Transverse colon (tissue), 4 donors: ENCODE measurements at regions not wholly inside any gene's neighbourhood (a gene's known extent, or its start where the extent isn't known, plus 50 kb on each side); places are given as distances from the start of the nearest gene placed in this dataset.

ENCODE experiments used
- DNase-seq: peaks from one replicate; pipeline ENCODE4 v3.0.0-alpha.2; 2019
- H3K27ac ChIP-seq, 4 donors: fragments of 200-600 bp; sonication (generic); 2 replicates each; pipeline ENCODE4 v1.5.1; 2016 to 2018; ENCODE audit warnings: inconsistent platforms in 4 of 4
- H3K27me3 ChIP-seq: fragments of 200-600 bp; sonication (generic); 2 replicates; pipeline ENCODE4 v1.5.1; 2017; ENCODE audit warnings: inconsistent platforms
- H3K36me3 ChIP-seq, 4 donors: fragments of 200-600 bp; sonication (generic); 2 replicates each; pipeline ENCODE4 v1.5.1; 2017 to 2019; ENCODE audit warnings: inconsistent platforms in 4 of 4
- H3K4me1 ChIP-seq, 4 donors: fragments of 200-600 bp; sonication (generic); 2 replicates each; pipeline ENCODE4 v1.5.1; 2017 to 2020; ENCODE audit warnings: inconsistent platforms in 4 of 4
- H3K4me3 ChIP-seq, 4 donors: fragments of 200-600 bp; sonication (generic); 1 replicate in 1 of 4; 2 replicates in 3 of 4; pipeline versions ENCODE4 v1.5.1 to v1.6.1; 2017 to 2019; ENCODE audit warnings: inconsistent platforms in 4 of 4
- H3K9me3 ChIP-seq, 2 donors: fragments of 200-600 bp; sonication (generic); 2 replicates each; pipeline ENCODE4 v1.5.1; 2017 to 2019; ENCODE audit warnings: inconsistent platforms in 2 of 2
- CTCF ChIP-seq, 5 experiments: fragments of 200-600 bp in 3 of 5; fragments of 450-650 bp in 2 of 5; sonication (generic) in 3 of 5; IDR thresholded peaks; 1 replicate in 2 of 5; 2 replicates in 3 of 5; pipeline ENCODE4 v1.5.1; 2016 to 2017; ENCODE audit warnings: antibody characterized with exemption in 5 of 5, inconsistent platforms in 3 of 5, mild to moderate bottlenecking in 2 of 5, moderate library complexity in 1 of 5
- EP300 ChIP-seq: sonication (generic); formaldehyde crosslinking; IDR thresholded peaks from one replicate; pipeline ENCODE4 v1.6.1; 2017; ENCODE audit warnings: antibody characterized with exemption, low read depth
- POLR2A ChIP-seq: fragments of 450-650 bp; IDR thresholded peaks from one replicate; pipeline ENCODE4 v1.6.1; 2016; ENCODE audit warnings: antibody characterized with exemption, mild to moderate bottlenecking, moderate library complexity
- POLR2AphosphoS5 ChIP-seq, 3 donors: sonication (generic); formaldehyde crosslinking; IDR thresholded peaks; one replicate each; pipeline ENCODE4 v1.6.1; 2016; ENCODE audit warnings: antibody characterized with exemption in 3 of 3
- WGBS, 2 donors: methylation state at CpG; one replicate each; pipeline ENCODE4 v1.1.5; 2018; ENCODE audit warnings: low coverage in 1 of 2; 5-methylcytosine and 5-hydroxymethylcytosine counted together
- in situ Hi-C, 4 donors: fragments of 200-750 bp; cut with MboI; loops; one replicate each; pipeline versions ENCODE4 v1.15.0 to v1.15.1; 2017; ENCODE audit warnings: low sequenced_read_pairs in 3 of 4, low pct_ligation_motif_present in 1 of 4, low pct_unique_long_range_greater_than_20kb in 1 of 4
- intact Hi-C: fragments of 100-400 bp; cut with DNase I; formaldehyde crosslinking; loops from one replicate; pipeline ENCODE4 v1.15.1; 2023; ENCODE audit warnings: low total_unique reads

- in situ Hi-C loops (no loop called here), intact Hi-C loops (no loop called here)
- no peak overlapping the region for H3K4me3 ChIP-seq
- 52 to 60% methylated on average over 2 of the region's 2 CpGs for WGBS, 2 donors
- no peak for TF ChIP-seq POLR2A
- no peak for TF ChIP-seq CTCF (IDR thresholded peaks at IDR 0.05)
- TF ChIP-seq EP300, result no peak
- TF ChIP-seq POLR2AphosphoS5 (IDR thresholded peaks at IDR 0.05), result no peak
- no peaks in the 10 kb centered on the region for H3K36me3 ChIP-seq
- H3K27me3 ChIP-seq, result no peaks in the 10 kb centered on the region
- H3K4me1 ChIP-seq, result no peaks in the 10 kb centered on the region
- no peaks in the 10 kb centered on the region for H3K9me3 ChIP-seq
- DNase-seq, result no peak
- H3K27ac ChIP-seq, result no peak overlapping the region
Observed at GRCh38 chr4:177057186-177057585, 252.5 kb upstream of the NEIL3 start.

- H3K4me3 ChIP-seq, result no peak overlapping the region
- no peaks in the 10 kb centered on the region for H3K4me1 ChIP-seq
- intact Hi-C loops, result no loop called here
- in situ Hi-C loops, result no loop called here
- 75 to 81% methylated on average over 2 of the region's 2 CpGs for WGBS, 2 donors
- TF ChIP-seq POLR2AphosphoS5 (IDR thresholded peaks at IDR 0.05) (no peak), CTCF (IDR thresholded peaks at IDR 0.05) (no peak), EP300 (no peak)
- DNase-seq, result no peak
- H3K27me3 ChIP-seq, result no peaks in the 10 kb centered on the region
- no peaks in the 10 kb centered on the region for H3K36me3 ChIP-seq
- no peaks in the 10 kb centered on the region for H3K9me3 ChIP-seq
- H3K27ac ChIP-seq, result no peak overlapping the region
Observed at GRCh38 chr4:177064116-177064515, 245.6 kb upstream of the NEIL3 start.

GRCh38 chr4:177064729-177065394 is 244.8 kb upstream of the NEIL3 start:
- 82 to 88% methylated on average over 4 to 5 of the region's 5 CpGs for WGBS, 2 donors
- Histone ChIP-seq H3K27ac (no peak overlapping the region), H3K4me1 (no peaks in the 10 kb centered on the region), H3K4me3 (no peak overlapping the region), H3K36me3 (no peaks in the 10 kb centered on the region), H3K9me3 (no peaks in the 10 kb centered on the region), H3K27me3 (no peaks in the 10 kb centered on the region)
- TF ChIP-seq EP300 (no peak), POLR2A (no peak), CTCF (IDR thresholded peaks at IDR 0.05) (no peak), POLR2AphosphoS5 (IDR thresholded peaks at IDR 0.05) (no peak)
- DNase-seq, result no peak
- intact Hi-C loops, result no loop called here
- in situ Hi-C loops, result no loop called here

GRCh38 chr4:177066746-177067145 is 242.9 kb upstream of the NEIL3 start:
- no peaks in the 10 kb centered on the region for H3K4me1 ChIP-seq
- H3K36me3 ChIP-seq, result no peaks in the 10 kb centered on the region
- no peaks in the 10 kb centered on the region for H3K9me3 ChIP-seq
- H3K27me3 ChIP-seq, result no peaks in the 10 kb centered on the region
- no peak overlapping the region for H3K4me3 ChIP-seq
- no peak overlapping the region for H3K27ac ChIP-seq
- DNase-seq, result no peak
- WGBS, 2 donors, result 20 to 55% methylated on average over 1 of the region's 1 CpG
- intact Hi-C loops, result no loop called here
- TF ChIP-seq POLR2A, result no peak
- no peak for TF ChIP-seq EP300
- no peak for TF ChIP-seq CTCF (IDR thresholded peaks at IDR 0.05)
- no peak for TF ChIP-seq POLR2AphosphoS5 (IDR thresholded peaks at IDR 0.05)
- in situ Hi-C loops, result no loop called here
